ENCODE measurements at regions not wholly inside any gene's neighbourhood (a gene's known extent, or its start where the extent isn't known, plus 50 kb on each side); places are given as distances from the start of the nearest gene placed in this dataset.

GRCh38 chr11:62044639-62045121 lies 77.2 kb upstream of the FTH1 start:
- Histone ChIP-seq H3K27ac (peak overlapping the region; percentile 77 to 87 (median 86)), H3K27me3 (no peaks in the 10 kb centered on the region), H3K4me1 (peaks cover 13 to 70% (median 44%) of the 10 kb centered on the region in 4 donors), H3K9me3 (no peaks in the 10 kb centered on the region), H3K36me3 (no peaks in the 10 kb centered on the region), H3K4me3 (no peak overlapping the region)
- TF ChIP-seq POLR2AphosphoS5 (IDR thresholded peaks at IDR 0.05) (peak in 1 of 3 donors; percentile 24), POLR2A (IDR thresholded peaks at IDR 0.05) (no peak)
- 52 to 65% methylated on average over 5 to 8 of the region's 8 CpGs for WGBS, 2 donors (ENCODE audit: low coverage in 1 of 2)
- peak; percentile 77 for DNase-seq
- in situ Hi-C loops (cut with MboI; ENCODE audit: low pct_ligation_motif_present in 1 of 4, low pct_unique_long_range_greater_than_20kb in 1 of 4, low sequenced_read_pairs in 3 of 4) = no loop called here
- intact Hi-C loops (cut with DNase I; ENCODE audit: low total_unique reads) = no loop called here

GRCh38 chr11:62035293-62035692 lies 67.9 kb upstream of the FTH1 start:
- Histone ChIP-seq H3K9me3 (peaks cover 0 to 2% of the 10 kb centered on the region in 2 donors), H3K27ac (no peak overlapping the region), H3K27me3 (no peaks in the 10 kb centered on the region), H3K4me3 (no peak overlapping the region), H3K4me1 (no peaks in the 10 kb centered on the region), H3K36me3 (no peaks in the 10 kb centered on the region)
- intact Hi-C loops (cut with DNase I; ENCODE audit: low total_unique reads) = no loop called here
- in situ Hi-C loops (cut with MboI; ENCODE audit: low pct_ligation_motif_present in 1 of 4, low pct_unique_long_range_greater_than_20kb in 1 of 4, low sequenced_read_pairs in 3 of 4) = no loop called here
- no peak for DNase-seq
- TF ChIP-seq POLR2A (IDR thresholded peaks at IDR 0.05) (no peak), CTCF (IDR thresholded peaks at IDR 0.05) (no peak), POLR2AphosphoS5 (IDR thresholded peaks at IDR 0.05) (no peak), EP300 (IDR thresholded peaks at IDR 0.05; ENCODE audit: low read depth) (no peak)

- H3K9me3 ChIP-seq = peaks cover 0 to 2% of the 10 kb centered on the region in 2 donors
- H3K4me3 ChIP-seq = no peak overlapping the region
- H3K36me3 ChIP-seq = no peaks in the 10 kb centered on the region
- intact Hi-C loops (cut with DNase I; ENCODE audit: low total_unique reads) (no loop called here), in situ Hi-C loops (cut with MboI; ENCODE audit: low pct_ligation_motif_present in 1 of 4, low pct_unique_long_range_greater_than_20kb in 1 of 4, low sequenced_read_pairs in 3 of 4) (no loop called here)
- H3K4me1 ChIP-seq = no peaks in the 10 kb centered on the region
- H3K27me3 ChIP-seq = no peaks in the 10 kb centered on the region
- no peak overlapping the region for H3K27ac ChIP-seq
- no peak for DNase-seq
- 86 to 88% methylated on average over 1 of the region's 1 CpG for WGBS, 2 donors (ENCODE audit: low coverage in 1 of 2)
- no peak for TF ChIP-seq EP300 (IDR thresholded peaks at IDR 0.05; ENCODE audit: low read depth)
These were observed 66.6 kb upstream of the FTH1 start for GRCh38 chr11:62034036-62034338.

- Histone ChIP-seq H3K36me3 (no peaks in the 10 kb centered on the region), H3K4me3 (no peak overlapping the region), H3K27me3 (no peaks in the 10 kb centered on the region), H3K9me3 (no peaks in the 10 kb centered on the region), H3K4me1 (no peaks in the 10 kb centered on the region), H3K27ac (no peak overlapping the region)
- 69 to 73% methylated on average over 8 to 12 of the region's 12 CpGs for WGBS, 2 donors (ENCODE audit: low coverage in 1 of 2)
- in situ Hi-C loops (cut with MboI; ENCODE audit: low pct_ligation_motif_present in 1 of 4, low pct_unique_long_range_greater_than_20kb in 1 of 4, low sequenced_read_pairs in 3 of 4) = no loop called here
- intact Hi-C loops (cut with DNase I; ENCODE audit: low total_unique reads) = no loop called here
- DNase-seq = no peak
- no peak for TF ChIP-seq POLR2AphosphoS5 (IDR thresholded peaks at IDR 0.05)
- TF ChIP-seq EP300 (IDR thresholded peaks at IDR 0.05; ENCODE audit: low read depth) = no peak
- TF ChIP-seq CTCF (IDR thresholded peaks at IDR 0.05) = no peak
- no peak for TF ChIP-seq POLR2A (IDR thresholded peaks at IDR 0.05)
These were observed 66.0 kb upstream of the FTH1 start for GRCh38 chr11:62033191-62034035.

- Histone ChIP-seq H3K4me1 (peaks cover under 1 to 9% (median 6%) of the 10 kb centered on the region in 4 donors), H3K4me3 (no peak overlapping the region), H3K27ac (no peak overlapping the region), H3K27me3 (no peaks in the 10 kb centered on the region), H3K36me3 (no peaks in the 10 kb centered on the region), H3K9me3 (no peaks in the 10 kb centered on the region)
- WGBS, 2 donors (ENCODE audit: low coverage in 1 of 2) = 71 to 89% methylated on average over 1 to 8 of the region's 8 CpGs
- DNase-seq = no peak
- TF ChIP-seq POLR2A (IDR thresholded peaks at IDR 0.05) (no peak), CTCF (IDR thresholded peaks at IDR 0.05) (no peak), POLR2AphosphoS5 (IDR thresholded peaks at IDR 0.05) (no peak), EP300 (IDR thresholded peaks at IDR 0.05; ENCODE audit: low read depth) (no peak)
- intact Hi-C loops (cut with DNase I; ENCODE audit: low total_unique reads) = no loop called here
- in situ Hi-C loops (cut with MboI; ENCODE audit: low pct_ligation_motif_present in 1 of 4, low pct_unique_long_range_greater_than_20kb in 1 of 4, low sequenced_read_pairs in 3 of 4) = no loop called here
These were observed 62.7 kb upstream of the FTH1 start for GRCh38 chr11:62030071-62030684.
